HUES48 (cell line): ENCODE measurements at regions not wholly inside any gene's neighbourhood (a gene's known extent, or its start where the extent isn't known, plus 50 kb on each side); places are given as distances from the start of the nearest gene placed in this dataset.
"Not testable (repeated sequence)": the region's sequence is repeated elsewhere in the genome, so short reads cannot be mapped to it uniquely, and the experiment has no call there.

Experiments used
- H3K27ac ChIP-seq: one replicate; pipeline ENCODE4 v1.7.0; 2013; ENCODE audit warnings: low read depth, low read length, inconsistent platforms
- H3K27me3 ChIP-seq: 2 replicates; pipeline ENCODE4 v1.6.1; 2013; ENCODE audit warnings: mild to moderate bottlenecking, low read length; ENCODE audit not compliant: control insufficient read depth, insufficient read depth
- H3K36me3 ChIP-seq: 2 replicates; pipeline ENCODE4 v1.6.1; 2013; ENCODE audit warnings: low read length; ENCODE audit not compliant: control insufficient read depth, insufficient read depth
- H3K4me1 ChIP-seq: 2 replicates; pipeline ENCODE4 v1.6.1; 2013; ENCODE audit warnings: mild to moderate bottlenecking, low read length; ENCODE audit not compliant: control insufficient read depth, insufficient read depth
- H3K4me3 ChIP-seq: 2 replicates; pipeline ENCODE4 v1.5.1; 2013; ENCODE audit warnings: mild to moderate bottlenecking, low read depth, low read length
- H3K9ac ChIP-seq: 2 replicates; pipeline ENCODE4 v1.6.1; 2013; ENCODE audit warnings: mild to moderate bottlenecking, low read depth, low read length, moderate library complexity
- H3K9me3 ChIP-seq: 2 replicates; pipeline ENCODE4 v1.6.1; 2013; ENCODE audit warnings: low read length; ENCODE audit not compliant: control insufficient read depth, insufficient read depth

- H3K9me3 ChIP-seq, H3K9ac ChIP-seq, H3K27ac ChIP-seq, H3K27me3 ChIP-seq, H3K36me3 ChIP-seq, H3K4me3 ChIP-seq, H3K4me1 ChIP-seq: not testable (repeated sequence)
Observed at GRCh38 chr5:71822065-71822464, 103.0 kb downstream of the CARTPT start.

DNA sequence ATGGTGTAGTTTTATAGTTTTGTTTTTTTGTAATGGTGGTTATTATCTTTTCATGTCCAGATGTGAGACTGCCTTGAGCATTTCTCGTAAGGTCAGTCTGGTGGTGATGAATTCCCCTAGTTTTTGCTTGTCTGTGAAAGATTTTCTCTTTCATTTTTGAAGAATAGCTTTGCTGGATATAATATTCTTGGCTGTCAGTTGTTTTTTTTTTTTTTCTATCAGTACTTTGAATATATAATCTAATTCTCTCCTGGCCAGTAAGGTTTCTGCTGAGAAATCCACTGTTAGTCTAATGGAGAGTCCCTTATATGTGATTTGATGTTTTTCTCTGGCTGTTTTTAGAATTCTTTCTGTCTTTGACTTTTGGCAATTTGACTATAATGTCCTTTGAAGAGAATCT lies 106.9 kb downstream of the CARTPT start:
- Histone ChIP-seq H3K4me1 (peaks cover 12% of the 10 kb centered on the region), H3K9me3 (peaks cover 9% of the 10 kb centered on the region; the same call in 1 of the 2 replicates), H3K27ac (no peak overlapping the region), H3K4me3 (no peak overlapping the region), H3K27me3 (no peaks in the 10 kb centered on the region), H3K9ac (no peak overlapping the region), H3K36me3 (no peaks in the 10 kb centered on the region)

- H3K4me3 ChIP-seq: no peak overlapping the region
- H3K4me1 ChIP-seq: peaks cover 16% of the 10 kb centered on the region
- H3K36me3 ChIP-seq: no peaks in the 10 kb centered on the region
- H3K9me3 ChIP-seq: peaks cover 9% of the 10 kb centered on the region; the same call in 1 of the 2 replicates
- H3K9ac ChIP-seq: no peak overlapping the region
- H3K27me3 ChIP-seq: no peaks in the 10 kb centered on the region
- H3K27ac ChIP-seq: no peak overlapping the region
Observed at GRCh38 chr5:71828291-71829040, 109.4 kb downstream of the CARTPT start.

DNA sequence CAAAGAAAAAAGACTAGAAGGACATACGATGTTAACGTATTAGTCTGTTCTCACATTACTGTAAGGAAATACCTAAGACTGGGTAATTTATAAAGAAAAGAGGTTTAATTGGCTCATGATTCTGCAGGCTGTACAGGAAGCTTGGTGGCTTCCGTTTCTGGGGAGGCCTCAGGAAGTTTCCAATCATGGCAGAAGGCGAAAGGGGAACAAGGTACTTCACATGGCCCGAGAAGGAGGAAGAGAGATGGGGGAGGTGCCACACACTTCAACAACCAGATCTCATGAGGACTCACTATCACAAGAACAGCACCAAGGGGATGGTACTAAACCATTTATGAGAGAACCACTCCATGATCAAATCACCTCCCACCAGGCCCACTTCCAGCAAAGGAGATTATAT lies 110.1 kb downstream of the CARTPT start:
- H3K9me3 ChIP-seq: peaks cover 9% of the 10 kb centered on the region; the same call in 1 of the 2 replicates
- no peak overlapping the region for H3K4me3 ChIP-seq
- H3K27me3 ChIP-seq: no peaks in the 10 kb centered on the region
- no peak overlapping the region for H3K9ac ChIP-seq
- peaks cover 16% of the 10 kb centered on the region for H3K4me1 ChIP-seq
- H3K36me3 ChIP-seq: no peaks in the 10 kb centered on the region
- no peak overlapping the region for H3K27ac ChIP-seq

GRCh38 chr5:71830681-71831539 lies 111.8 kb downstream of the CARTPT start:
- H3K27ac ChIP-seq: no peak overlapping the region
- H3K27me3 ChIP-seq: no peaks in the 10 kb centered on the region
- H3K36me3 ChIP-seq: no peaks in the 10 kb centered on the region
- H3K4me1 ChIP-seq: peaks cover 16% of the 10 kb centered on the region
- H3K9me3 ChIP-seq: peaks cover 6% of the 10 kb centered on the region; the same call in 1 of the 2 replicates
- no peak overlapping the region for H3K4me3 ChIP-seq
- no peak overlapping the region for H3K9ac ChIP-seq

- no peak overlapping the region for H3K9ac ChIP-seq
- H3K36me3 ChIP-seq: no peaks in the 10 kb centered on the region
- H3K27ac ChIP-seq: no peak overlapping the region
Observed at GRCh38 chr5:71832812-71833715, 114.0 kb downstream of the CARTPT start.

GRCh38 chr5:71834601-71835000 lies 115.5 kb downstream of the CARTPT start:
- no peaks in the 10 kb centered on the region for H3K9me3 ChIP-seq
- H3K27me3 ChIP-seq: no peaks in the 10 kb centered on the region
- H3K27ac ChIP-seq: no peak overlapping the region
- peaks cover 16% of the 10 kb centered on the region for H3K4me1 ChIP-seq
- H3K9ac ChIP-seq: no peak overlapping the region
- no peaks in the 10 kb centered on the region for H3K36me3 ChIP-seq
- H3K4me3 ChIP-seq: no peak overlapping the region

More at GRCh38 chr5:71832812-71833715, 114.0 kb downstream of the CARTPT start:
- H3K9me3 ChIP-seq: no peaks in the 10 kb centered on the region
- H3K4me3 ChIP-seq: no peak overlapping the region
- peaks cover 16% of the 10 kb centered on the region for H3K4me1 ChIP-seq
- H3K27me3 ChIP-seq: no peaks in the 10 kb centered on the region

- H3K27me3 ChIP-seq: no peaks in the 10 kb centered on the region
- H3K9me3 ChIP-seq: no peaks in the 10 kb centered on the region
- H3K4me3 ChIP-seq: no peak overlapping the region
- H3K4me1 ChIP-seq: peaks cover 3% of the 10 kb centered on the region
- no peak overlapping the region for H3K9ac ChIP-seq
- H3K36me3 ChIP-seq: no peaks in the 10 kb centered on the region
- no peak overlapping the region for H3K27ac ChIP-seq
Observed at GRCh38 chr5:71836084-71836483, 117.0 kb downstream of the CARTPT start.

DNA sequence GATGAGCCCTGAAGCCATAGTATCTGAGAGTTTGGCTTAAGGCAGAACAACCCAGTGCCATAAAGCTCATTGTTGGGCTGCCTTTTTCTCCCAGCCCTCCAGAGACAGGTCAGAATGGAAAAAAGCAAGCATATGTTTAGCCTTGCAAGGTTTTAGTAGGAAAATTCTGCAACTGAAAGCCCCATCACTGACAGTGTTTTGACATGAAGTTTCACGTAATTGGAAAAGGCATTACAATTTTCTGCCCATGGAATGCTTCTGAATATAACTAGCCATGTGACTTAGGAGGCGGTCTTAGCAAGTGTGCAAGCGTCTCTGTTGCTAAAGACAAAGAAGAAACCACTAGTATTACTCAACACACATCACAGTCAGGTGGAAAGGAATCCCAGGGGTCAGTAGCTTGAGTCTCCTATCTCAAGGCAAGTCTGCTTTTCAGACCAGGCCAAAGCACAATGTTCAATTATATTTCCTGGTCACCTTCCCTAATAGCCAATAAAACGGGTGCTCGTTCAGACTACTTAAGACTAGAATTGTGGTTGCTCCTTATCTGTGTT lies 117.6 kb downstream of the CARTPT start:
- no peak overlapping the region for H3K9ac ChIP-seq

DNA sequence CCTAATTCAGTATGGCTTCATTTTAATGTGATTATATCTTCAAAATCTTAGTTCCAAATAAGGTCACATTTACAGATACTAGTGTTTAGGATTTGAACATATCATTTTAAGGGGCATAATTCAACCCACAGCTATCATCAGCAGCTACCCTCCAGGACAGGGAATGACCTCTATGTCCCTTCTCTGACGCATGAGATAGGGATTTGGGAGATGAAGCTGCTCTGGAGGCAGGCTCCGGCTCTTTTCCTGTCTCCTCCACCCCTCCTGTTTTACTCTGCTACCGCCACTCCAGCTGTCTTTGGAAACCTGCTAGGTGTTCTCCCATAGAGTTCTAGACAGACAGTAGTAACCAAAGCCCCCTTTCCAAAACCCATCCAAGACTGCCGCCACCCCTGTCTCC lies 119.2 kb downstream of the CARTPT start:
- H3K4me3 ChIP-seq: no peak overlapping the region
- H3K9ac ChIP-seq: no peak overlapping the region
- no peaks in the 10 kb centered on the region for H3K9me3 ChIP-seq
- no peaks in the 10 kb centered on the region for H3K27me3 ChIP-seq
- no peaks in the 10 kb centered on the region for H3K36me3 ChIP-seq
- no peaks in the 10 kb centered on the region for H3K4me1 ChIP-seq
- H3K27ac ChIP-seq: no peak overlapping the region

More for the DNA sequence above, 117.6 kb downstream of the CARTPT start:
- Histone ChIP-seq H3K9me3 (no peaks in the 10 kb centered on the region), H3K36me3 (no peaks in the 10 kb centered on the region), H3K27ac (no peak overlapping the region), H3K27me3 (no peaks in the 10 kb centered on the region), H3K4me3 (no peak overlapping the region), H3K4me1 (no peaks in the 10 kb centered on the region)
